Spleen (tissue), 7 donors: ENCODE measurements at regions not wholly inside any gene's neighbourhood (a gene's known extent, or its start where the extent isn't known, plus 50 kb on each side); places are given as distances from the start of the nearest gene placed in this dataset.

Source experiments
- POLR2A ChIP-seq, 3 donors: fragments of 450-650 bp; IDR thresholded peaks; one replicate each; pipeline ENCODE4 v1.5.1; 2017; ENCODE audit warnings: antibody characterized with exemption in 3 of 3, mild to moderate bottlenecking in 1 of 3
- POLR2AphosphoS5 ChIP-seq, 3 donors: sonication (generic); formaldehyde crosslinking; IDR thresholded peaks; one replicate each; pipeline ENCODE4 v1.5.1; 2017; ENCODE audit warnings: antibody characterized with exemption in 3 of 3
- TF ChIP-seq, protein P1 (sequence below), 11 experiments: fragments of 200-600 bp in 7 of 11; fragments of 450-650 bp in 4 of 11; sonication (generic) in 4 of 11; IDR thresholded peaks in 8 of 11; conservative IDR thresholded peaks in 3 of 11; 1 replicate in 7 of 11; 2 replicates in 4 of 11; pipeline versions ENCODE4 v1.4.0 to v1.8.0; 2016 to 2021; ENCODE audit warnings: antibody characterized with exemption in 11 of 11, inconsistent platforms in 4 of 11, mild to moderate bottlenecking in 1 of 11
- donor health status: DM: no; HTN: no; CAD: no; lungs with moderate emphysema.
- donor health status: DM: no; HTN: no; CAD: no.
- donor health status: DM: no; HTN: no; CAD: no.

DNA sequence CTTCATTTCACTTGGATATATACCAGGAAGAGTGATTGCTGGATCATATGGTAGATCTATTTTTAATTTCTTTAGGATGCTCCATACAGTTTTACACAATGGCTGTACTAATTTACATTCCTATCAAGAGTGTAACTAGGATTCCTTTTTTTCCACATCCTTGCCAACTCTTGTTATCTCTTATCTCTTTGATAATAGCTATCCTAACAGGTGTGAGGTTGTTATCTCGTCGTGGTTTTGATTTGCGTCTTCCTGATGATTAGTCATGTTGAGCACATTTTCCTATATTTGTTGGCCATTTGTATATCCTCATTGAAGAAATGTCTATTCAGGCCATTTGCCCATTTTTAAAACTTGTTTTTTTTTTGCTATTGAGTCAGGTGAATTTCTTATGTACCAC lies 552.4 kb downstream of the RFPL4B start:
- TF ChIP-seq, protein P1, sequence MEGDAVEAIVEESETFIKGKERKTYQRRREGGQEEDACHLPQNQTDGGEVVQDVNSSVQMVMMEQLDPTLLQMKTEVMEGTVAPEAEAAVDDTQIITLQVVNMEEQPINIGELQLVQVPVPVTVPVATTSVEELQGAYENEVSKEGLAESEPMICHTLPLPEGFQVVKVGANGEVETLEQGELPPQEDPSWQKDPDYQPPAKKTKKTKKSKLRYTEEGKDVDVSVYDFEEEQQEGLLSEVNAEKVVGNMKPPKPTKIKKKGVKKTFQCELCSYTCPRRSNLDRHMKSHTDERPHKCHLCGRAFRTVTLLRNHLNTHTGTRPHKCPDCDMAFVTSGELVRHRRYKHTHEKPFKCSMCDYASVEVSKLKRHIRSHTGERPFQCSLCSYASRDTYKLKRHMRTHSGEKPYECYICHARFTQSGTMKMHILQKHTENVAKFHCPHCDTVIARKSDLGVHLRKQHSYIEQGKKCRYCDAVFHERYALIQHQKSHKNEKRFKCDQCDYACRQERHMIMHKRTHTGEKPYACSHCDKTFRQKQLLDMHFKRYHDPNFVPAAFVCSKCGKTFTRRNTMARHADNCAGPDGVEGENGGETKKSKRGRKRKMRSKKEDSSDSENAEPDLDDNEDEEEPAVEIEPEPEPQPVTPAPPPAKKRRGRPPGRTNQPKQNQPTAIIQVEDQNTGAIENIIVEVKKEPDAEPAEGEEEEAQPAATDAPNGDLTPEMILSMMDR (IDR thresholded peaks at IDR 0.05 in 8 of 11, conservative IDR thresholded peaks at IDR 0.05 in 3 of 11): no peak
- no peak for TF ChIP-seq POLR2A (IDR thresholded peaks at IDR 0.05)
- TF ChIP-seq POLR2AphosphoS5 (IDR thresholded peaks at IDR 0.05): no peak
